IPS-15b (cell line): ENCODE measurements at regions not wholly inside any gene's neighbourhood (a gene's known extent, or its start where the extent isn't known, plus 50 kb on each side); places are given as distances from the start of the nearest gene placed in this dataset.
"Not testable (repeated sequence)": the region's sequence is repeated elsewhere in the genome, so short reads cannot be mapped to it uniquely, and the experiment has no call there.

Experiments used
- H3K27me3 ChIP-seq: one replicate; pipeline ENCODE4 v1.6.1; 2013; ENCODE audit warnings: low read length; ENCODE audit not compliant: control insufficient read depth, insufficient read depth
- H3K36me3 ChIP-seq: one replicate; pipeline ENCODE4 v1.6.1; 2013; ENCODE audit warnings: low read length; ENCODE audit not compliant: control insufficient read depth, insufficient read depth
- H3K4me1 ChIP-seq: one replicate; pipeline ENCODE4 v1.6.1; 2013; ENCODE audit warnings: mild to moderate bottlenecking, low read length; ENCODE audit not compliant: control insufficient read depth, insufficient read depth
- H3K4me3 ChIP-seq: one replicate; pipeline ENCODE4 v1.5.1; 2013; ENCODE audit warnings: low read depth, low read length
- H3K9ac ChIP-seq: one replicate; pipeline ENCODE4 v1.6.1; 2013; ENCODE audit warnings: low read depth, mild to moderate bottlenecking, low read length
- H3K9me3 ChIP-seq: one replicate; pipeline ENCODE4 v1.6.1; 2013; ENCODE audit warnings: mild to moderate bottlenecking, low read length; ENCODE audit not compliant: control insufficient read depth, insufficient read depth

- Histone ChIP-seq H3K9me3 (no peaks in the 10 kb centered on the region), H3K27me3 (no peaks in the 10 kb centered on the region), H3K4me1 (peaks cover 5% of the 10 kb centered on the region), H3K36me3 (no peaks in the 10 kb centered on the region), H3K4me3 (no peak overlapping the region), H3K9ac (no peak overlapping the region)
Measured at GRCh38 chrX:139158256-139158655, 372.3 kb upstream of the F9 start.

DNA sequence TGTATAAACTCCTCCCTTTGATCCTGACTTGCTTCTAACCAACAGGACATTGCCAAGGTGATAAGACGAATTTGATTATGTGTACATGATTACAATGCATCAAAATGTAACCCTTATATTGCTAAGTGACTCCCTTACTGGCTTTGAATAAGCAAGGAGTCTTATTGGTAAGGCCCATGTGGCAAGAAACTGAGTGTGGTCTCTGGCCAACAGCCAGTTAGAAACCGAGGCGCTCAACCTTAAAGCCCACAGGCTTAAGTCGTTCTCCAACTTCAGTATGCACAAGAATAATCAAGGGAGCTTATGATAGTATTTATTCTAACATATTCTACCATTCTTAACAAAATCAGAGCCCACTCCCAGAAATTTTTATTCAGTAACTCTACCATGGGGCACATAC lies 374.2 kb upstream of the F9 start:
- peaks cover 5% of the 10 kb centered on the region for H3K4me1 ChIP-seq
- no peaks in the 10 kb centered on the region for H3K9me3 ChIP-seq
- no peaks in the 10 kb centered on the region for H3K36me3 ChIP-seq
- no peak overlapping the region for H3K4me3 ChIP-seq
- no peak overlapping the region for H3K9ac ChIP-seq
- H3K27me3 ChIP-seq: no peaks in the 10 kb centered on the region

GRCh38 chrX:139146625-139147024 lies 383.9 kb upstream of the F9 start:
- not testable (repeated sequence) for H3K27me3 ChIP-seq

GRCh38 chrX:139141370-139141769 lies 389.2 kb upstream of the F9 start:
- Histone ChIP-seq H3K36me3 (no peaks in the 10 kb centered on the region), H3K9ac (no peak overlapping the region), H3K4me3 (no peak overlapping the region), H3K9me3 (no peaks in the 10 kb centered on the region), H3K4me1 (no peaks in the 10 kb centered on the region), H3K27me3 (no peaks in the 10 kb centered on the region)

More at GRCh38 chrX:139146625-139147024, 383.9 kb upstream of the F9 start:
- not testable (repeated sequence) for H3K4me3 ChIP-seq, H3K4me1 ChIP-seq, H3K36me3 ChIP-seq, H3K9ac ChIP-seq, H3K9me3 ChIP-seq

DNA sequence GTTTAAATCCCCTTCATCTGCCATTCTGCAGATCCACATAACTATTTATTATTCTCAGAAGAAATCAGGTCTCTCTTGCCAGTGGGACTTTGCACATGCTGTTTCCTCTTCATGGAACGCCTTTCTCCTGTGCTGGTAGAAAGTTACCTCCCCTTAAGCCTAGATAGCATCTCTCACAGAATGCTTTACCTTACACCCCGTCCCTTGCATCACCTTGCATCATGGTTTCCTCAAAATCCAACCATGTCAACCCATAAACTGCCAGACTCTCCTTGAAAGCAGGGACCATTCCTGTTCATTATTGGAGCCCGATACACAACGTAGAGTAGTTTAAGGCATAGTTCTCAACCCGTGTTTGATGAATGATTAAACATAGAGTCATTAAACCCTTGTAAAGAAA lies 396.2 kb upstream of the F9 start:
- Histone ChIP-seq H3K9ac (no peak overlapping the region), H3K27me3 (no peaks in the 10 kb centered on the region), H3K36me3 (no peaks in the 10 kb centered on the region), H3K9me3 (no peaks in the 10 kb centered on the region), H3K4me3 (no peak overlapping the region), H3K4me1 (no peaks in the 10 kb centered on the region)

DNA sequence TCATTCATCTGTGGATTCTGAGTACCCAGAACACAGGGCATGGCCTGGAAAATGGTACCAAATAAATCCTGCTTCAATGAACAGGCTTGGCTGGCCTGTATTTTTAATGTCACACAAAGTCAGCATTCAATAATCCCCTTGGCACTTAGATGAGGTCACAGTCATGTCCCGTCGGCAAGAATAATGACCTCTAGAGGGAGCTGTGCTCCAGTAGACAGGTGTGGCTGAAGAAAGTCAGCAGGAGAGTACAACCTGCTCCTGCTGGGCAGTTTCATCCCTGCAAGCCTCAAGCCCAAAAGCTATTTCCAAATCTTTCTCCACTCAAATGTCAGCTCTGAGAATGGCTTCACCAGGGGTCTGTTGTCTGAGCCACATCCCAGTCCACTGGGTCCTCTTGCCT lies 404.0 kb upstream of the F9 start:
- Histone ChIP-seq H3K9me3 (no peaks in the 10 kb centered on the region), H3K27me3 (peaks cover 21% of the 10 kb centered on the region), H3K4me3 (no peak overlapping the region), H3K9ac (no peak overlapping the region), H3K4me1 (peaks cover 6% of the 10 kb centered on the region), H3K36me3 (no peaks in the 10 kb centered on the region)

- no peaks in the 10 kb centered on the region for H3K36me3 ChIP-seq
- peaks cover 23% of the 10 kb centered on the region for H3K27me3 ChIP-seq
- H3K4me1 ChIP-seq: peaks cover 10% of the 10 kb centered on the region
- no peak overlapping the region for H3K9ac ChIP-seq
- no peaks in the 10 kb centered on the region for H3K9me3 ChIP-seq
- no peak overlapping the region for H3K4me3 ChIP-seq
Measured at GRCh38 chrX:139125916-139126315, 404.6 kb upstream of the F9 start.

- peaks cover 23% of the 10 kb centered on the region for H3K27me3 ChIP-seq
- no peaks in the 10 kb centered on the region for H3K36me3 ChIP-seq
- peaks cover 10% of the 10 kb centered on the region for H3K4me1 ChIP-seq
- no peak overlapping the region for H3K9ac ChIP-seq
- no peaks in the 10 kb centered on the region for H3K9me3 ChIP-seq
- H3K4me3 ChIP-seq: no peak overlapping the region
Measured at GRCh38 chrX:139121616-139122286, 408.8 kb upstream of the F9 start.

GRCh38 chrX:139120760-139121159 lies 409.2 kb upstream of the FGF13 start:
- no peaks in the 10 kb centered on the region for H3K9me3 ChIP-seq
- H3K4me3 ChIP-seq: no peak overlapping the region
- H3K4me1 ChIP-seq: peaks cover 10% of the 10 kb centered on the region
- no peaks in the 10 kb centered on the region for H3K36me3 ChIP-seq
- no peak overlapping the region for H3K9ac ChIP-seq
- H3K27me3 ChIP-seq: peaks cover 23% of the 10 kb centered on the region

DNA sequence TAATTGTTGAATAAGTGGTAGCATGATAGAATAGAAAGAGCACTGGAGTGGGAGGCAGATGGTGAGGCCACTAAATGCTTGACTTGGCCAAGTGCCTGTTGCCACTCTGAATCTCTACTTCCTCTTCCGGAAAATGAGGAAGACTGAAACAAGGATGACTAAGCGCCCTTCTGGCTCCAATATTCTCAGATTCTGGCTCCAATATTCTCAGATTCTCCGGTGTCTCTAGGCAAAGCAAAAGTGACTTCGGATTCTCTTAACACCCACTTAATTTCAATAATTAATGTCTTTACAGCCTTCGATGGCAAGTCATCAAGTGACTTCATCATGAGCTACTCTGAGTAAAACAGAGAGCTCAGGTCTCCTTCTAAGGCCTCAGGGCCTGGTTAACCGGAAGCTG lies 402.2 kb upstream of the FGF13 start:
- Histone ChIP-seq H3K9me3 (no peaks in the 10 kb centered on the region), H3K4me1 (no peaks in the 10 kb centered on the region), H3K4me3 (no peak overlapping the region), H3K9ac (no peak overlapping the region), H3K27me3 (no peaks in the 10 kb centered on the region), H3K36me3 (no peaks in the 10 kb centered on the region)

GRCh38 chrX:139112432-139112831 lies 400.9 kb upstream of the FGF13 start:
- no peak overlapping the region for H3K4me3 ChIP-seq
- no peak overlapping the region for H3K9ac ChIP-seq
- H3K27me3 ChIP-seq: no peaks in the 10 kb centered on the region

GRCh38 chrX:139106069-139106468 lies 394.6 kb upstream of the FGF13 start:
- Histone ChIP-seq H3K27me3 (no peaks in the 10 kb centered on the region), H3K4me1 (no peaks in the 10 kb centered on the region), H3K4me3 (no peak overlapping the region), H3K9ac (no peak overlapping the region), H3K9me3 (no peaks in the 10 kb centered on the region), H3K36me3 (no peaks in the 10 kb centered on the region)

More at GRCh38 chrX:139112432-139112831, 400.9 kb upstream of the FGF13 start:
- Histone ChIP-seq H3K36me3 (no peaks in the 10 kb centered on the region), H3K4me1 (no peaks in the 10 kb centered on the region), H3K9me3 (no peaks in the 10 kb centered on the region)
